ENCODE measurements at regions not wholly inside any gene's neighbourhood (a gene's known extent, or its start where the extent isn't known, plus 50 kb on each side); places are given as distances from the start of the nearest gene placed in this dataset.
A peak's percentile ranks its signal among the peaks of the same experiment; 100 is the strongest.

GRCh38 chrX:81489987-81490386 lies 288.1 kb downstream of the SH3BGRL start:
- Histone ChIP-seq H3K56ac (ENCODE audit: insufficient read length, low read depth, low read length) (no peak overlapping the region), H2AK5ac (ENCODE audit: insufficient read length, low read length) (no peak overlapping the region), H2BK120ac (ENCODE audit: low read depth, low read length, poor library complexity, severe bottlenecking) (no peak overlapping the region), H2AFZ (ENCODE audit: low read length) (no peak overlapping the region), H4K8ac (replicated peaks; ENCODE audit: insufficient read length, low read depth, low read length) (no peak overlapping the region), H3K18ac (ENCODE audit: insufficient read length, low read depth, low read length) (no peak overlapping the region), H2BK5ac (ENCODE audit: insufficient read length, low read length) (no peak overlapping the region), H3K23me2 (ENCODE audit: insufficient read length, low read depth, low read length, poor library complexity, severe bottlenecking) (no peaks in the 10 kb centered on the region), H3K23ac (ENCODE audit: insufficient read length, low read depth, low read length) (no peak overlapping the region), H3T11ph (ENCODE audit: low read length) (no peak overlapping the region), H3K4ac (ENCODE audit: low read depth, low read length) (no peak overlapping the region), H2BK12ac (ENCODE audit: insufficient read length, low read depth, low read length) (no peak overlapping the region), H4K5ac (ENCODE audit: insufficient read length, low read depth, low read length) (no peak overlapping the region), H4K91ac (ENCODE audit: insufficient read length, low read depth, low read length) (no peak overlapping the region), H3K9ac (ENCODE audit: extremely low read depth, insufficient read length, low read length) (no peak overlapping the region), H3K79me2 (ENCODE audit: insufficient read depth, low read length) (no peaks in the 10 kb centered on the region), H3K4me1 (ENCODE audit: insufficient read depth, low read length) (no peaks in the 10 kb centered on the region), H4K20me1 (ENCODE audit: control insufficient read depth, insufficient read depth, insufficient read length) (no peaks in the 10 kb centered on the region), H3K9me3 (ENCODE audit: control insufficient read depth, low read depth, low read length) (no peaks in the 10 kb centered on the region), H3K14ac (ENCODE audit: insufficient read depth, low read length) (no peak overlapping the region), H3K4me2 (ENCODE audit: insufficient read depth, insufficient read length, low read length) (no peak overlapping the region), H2BK15ac (ENCODE audit: low read depth, low read length) (no peak overlapping the region), H2BK20ac (ENCODE audit: low read depth, low read length, poor library complexity, severe bottlenecking) (no peak overlapping the region), H3K27me3 (ENCODE audit: insufficient read depth, low read length) (no peaks in the 10 kb centered on the region), H3K79me1 (ENCODE audit: insufficient read depth, low read depth, low read length, poor library complexity, severe bottlenecking) (no peaks in the 10 kb centered on the region), H3K27ac (ENCODE audit: insufficient read length, low read depth, low read length) (no peak overlapping the region)
- TF ChIP-seq CTCF (conservative IDR thresholded peaks at IDR 0.05): peak; percentile 11; the same call in 1 of the 3 replicates
- DNase-seq: no peak
- no peaks in the 10 kb centered on the region; a peak in 1 of 7 replicates for H3K36me3 Mint-ChIP-seq (ENCODE audit: insufficient read depth in 1 of 3, low read depth in 3 of 3)
- no peaks in the 10 kb centered on the region for H3K4me1 Mint-ChIP-seq
- H3K27me3 Mint-ChIP-seq (ENCODE audit: low read depth): no peaks in the 10 kb centered on the region; the same call in 1 of the 2 replicates
- H3K4me3 Mint-ChIP-seq: no peak overlapping the region
- H3K27ac Mint-ChIP-seq: no peak overlapping the region
- H3K9me3 Mint-ChIP-seq: peaks cover 56 to 75% of the 10 kb centered on the region in 2 experiments
- WGBS (ENCODE audit: extremely low coverage, insufficient read length, low lambda C conversion rate): no CpG with 5 or more reads among the region's 1 CpG

Measured in H9 (cell line).